ENCODE measurements at regions not wholly inside any gene's neighbourhood (a gene's known extent, or its start where the extent isn't known, plus 50 kb on each side); places are given as distances from the start of the nearest gene placed in this dataset.
"Not testable (repeated sequence)": the region's sequence is repeated elsewhere in the genome, so short reads cannot be mapped to it uniquely, and the experiment has no call there.

- no peak for DNase-seq (ENCODE audit: low read depth in 2 of 2)
These were observed 396.7 kb downstream of the THBS2 start for GRCh38 chr6:168856914-168857313.

GRCh38 chr6:168852376-168852884 is 401.2 kb downstream of the THBS2 start:
- no peak for DNase-seq (ENCODE audit: low read depth in 2 of 2)

- no peak for DNase-seq (ENCODE audit: low read depth in 2 of 2)
These were observed 401.9 kb downstream of the THBS2 start for GRCh38 chr6:168851460-168852375.

- DNase-seq (ENCODE audit: low read depth in 2 of 2) = not testable (repeated sequence)
These were observed 403.5 kb downstream of the THBS2 start for GRCh38 chr6:168850027-168850736.

- no peak for DNase-seq (ENCODE audit: low read depth in 2 of 2)
These were observed 404.2 kb downstream of the THBS2 start for GRCh38 chr6:168849459-168849858.

- DNase-seq (ENCODE audit: low read depth in 2 of 2) = no peak
These were observed 404.8 kb downstream of the THBS2 start for GRCh38 chr6:168848797-168849196.

- DNase-seq (ENCODE audit: low read depth in 2 of 2) = no peak
These were observed 404.0 kb downstream of the SMOC2 start for GRCh38 chr6:168844821-168845609.

- DNase-seq (ENCODE audit: low read depth in 2 of 2) = not testable (repeated sequence)
These were observed 401.7 kb downstream of the SMOC2 start for GRCh38 chr6:168842632-168843212.

- no peak for DNase-seq (ENCODE audit: low read depth in 2 of 2)
These were observed 400.8 kb downstream of the SMOC2 start for GRCh38 chr6:168841609-168842278.

- not testable (repeated sequence) for DNase-seq (ENCODE audit: low read depth in 2 of 2)
These were observed 399.9 kb downstream of the SMOC2 start for GRCh38 chr6:168840932-168841331.

GRCh38 chr6:168840299-168840698 is 399.3 kb downstream of the SMOC2 start:
- DNase-seq (ENCODE audit: low read depth in 2 of 2) = not testable (repeated sequence)

- no peak for DNase-seq (ENCODE audit: low read depth in 2 of 2)
These were observed 397.0 kb downstream of the SMOC2 start for GRCh38 chr6:168838037-168838399.

- no peak for DNase-seq (ENCODE audit: low read depth in 2 of 2)
These were observed 396.5 kb downstream of the SMOC2 start for GRCh38 chr6:168837254-168838036.

GRCh38 chr6:168835991-168836390 is 395.0 kb downstream of the SMOC2 start:
- DNase-seq (ENCODE audit: low read depth in 2 of 2) = no peak

- DNase-seq (ENCODE audit: low read depth in 2 of 2) = no peak
These were observed 393.8 kb downstream of the SMOC2 start for GRCh38 chr6:168834801-168835200.

GRCh38 chr6:168834042-168834587 is 393.1 kb downstream of the SMOC2 start:
- no peak for DNase-seq (ENCODE audit: low read depth in 2 of 2)

- no peak for DNase-seq (ENCODE audit: low read depth in 2 of 2)
These were observed 387.8 kb downstream of the SMOC2 start for GRCh38 chr6:168828800-168829199.

GRCh38 chr6:168828035-168828434 is 387.1 kb downstream of the SMOC2 start:
- DNase-seq (ENCODE audit: low read depth in 2 of 2) = no peak

- no peak for DNase-seq (ENCODE audit: low read depth in 2 of 2)
These were observed 386.5 kb downstream of the SMOC2 start for GRCh38 chr6:168827586-168827871.
